GM12875 (cell line): ENCODE measurements at regions not wholly inside any gene's neighbourhood (a gene's known extent, or its start where the extent isn't known, plus 50 kb on each side); places are given as distances from the start of the nearest gene placed in this dataset.

Source experiments
- H3K4me3 ChIP-seq: one replicate; pipeline ENCODE4 v1.5.1; 2011; ENCODE audit warnings: low read depth, low read length, control low read depth
- CTCF ChIP-seq: IDR thresholded peaks from 2 replicates; pipeline ENCODE4 v1.5.1; 2011; ENCODE audit warnings: low read depth, mild to moderate bottlenecking, control low read depth, inconsistent platforms, low read length, moderate library complexity, borderline replicate concordance; ENCODE audit not compliant: insufficient read depth

DNA sequence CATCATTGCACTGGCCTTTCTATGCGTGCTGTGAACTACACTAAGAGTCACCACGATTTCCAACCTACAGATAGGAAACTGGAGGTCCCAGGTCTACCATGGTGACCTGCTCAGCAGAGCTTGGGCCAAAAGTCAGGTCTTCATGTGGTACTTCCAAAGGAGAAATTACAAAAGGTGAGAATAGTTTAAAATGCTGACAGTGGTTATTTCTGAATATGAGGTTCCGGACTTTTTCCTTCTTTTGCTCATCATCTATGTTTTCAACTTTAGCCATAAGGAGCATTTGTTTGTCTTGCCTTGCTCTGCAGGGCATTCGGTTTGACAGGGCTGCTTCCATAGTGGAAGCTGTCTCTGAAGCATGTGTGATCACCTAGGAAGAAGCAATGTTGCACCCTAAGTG lies 282.1 kb upstream of the IRX1 start:
- no peak overlapping the region for H3K4me3 ChIP-seq
- TF ChIP-seq CTCF = no peak

DNA sequence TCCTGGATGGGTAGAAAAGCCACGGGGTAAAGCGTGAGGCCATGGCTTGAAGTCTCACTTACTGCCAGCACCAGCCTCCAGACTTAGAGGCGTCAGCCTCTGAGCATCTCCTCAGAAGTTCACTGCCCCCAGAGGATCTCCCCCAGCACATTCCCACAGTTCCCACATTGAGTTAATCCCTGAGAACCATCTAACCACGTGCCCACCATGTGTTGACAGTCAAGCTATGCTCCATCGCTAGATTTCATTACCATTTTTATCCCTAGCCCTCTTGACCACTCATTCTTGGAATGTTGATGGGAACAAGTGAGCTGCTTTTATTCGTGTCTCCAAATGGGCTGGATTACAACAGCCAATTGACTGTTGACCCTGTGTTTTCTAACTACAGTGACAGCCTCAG lies 283.3 kb upstream of the IRX1 start:
- TF ChIP-seq CTCF = no peak

GRCh38 chr5:3311433-3311832 lies 284.2 kb upstream of the IRX1 start:
- TF ChIP-seq CTCF = no peak
- no peak overlapping the region for H3K4me3 ChIP-seq

More for the DNA sequence above, 283.3 kb upstream of the IRX1 start:
- no peak overlapping the region for H3K4me3 ChIP-seq

DNA sequence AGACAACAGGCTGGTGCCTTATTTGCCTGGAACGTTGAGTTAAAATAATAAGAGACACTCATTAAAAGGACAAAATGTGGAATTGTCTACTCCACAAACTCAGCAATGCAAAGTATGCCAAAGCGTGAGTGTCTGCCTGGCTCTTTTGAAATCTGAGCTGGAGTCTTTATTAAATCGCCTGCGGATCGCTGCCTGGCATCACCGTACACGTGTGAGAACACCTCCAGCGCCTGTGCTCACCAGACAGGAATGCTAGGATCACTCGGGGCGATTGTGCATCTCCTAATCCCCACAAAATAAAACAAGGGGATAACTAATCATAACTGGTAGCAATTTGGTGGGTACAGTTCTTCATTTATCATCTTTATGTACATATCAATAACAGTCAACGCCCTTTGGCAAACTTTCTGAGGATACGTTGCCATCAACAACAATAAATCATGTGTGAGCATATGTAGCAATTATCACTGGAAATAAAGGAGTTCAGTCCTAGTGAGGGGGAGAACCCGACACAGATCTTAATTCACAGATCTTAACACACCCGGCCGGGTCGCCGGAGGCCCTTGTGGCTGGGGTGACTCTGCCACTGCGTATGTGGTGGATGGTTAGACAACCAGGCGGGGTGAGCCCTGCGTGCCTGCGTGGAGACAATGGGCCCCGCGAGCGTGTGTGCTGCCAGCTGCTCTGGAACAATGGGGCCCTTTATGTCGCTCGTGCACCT lies 284.9 kb upstream of the IRX1 start:
- TF ChIP-seq CTCF = no peak
- no peak overlapping the region for H3K4me3 ChIP-seq

GRCh38 chr5:3309538-3309937 lies 286.1 kb upstream of the IRX1 start:
- TF ChIP-seq CTCF = no peak
- no peak overlapping the region for H3K4me3 ChIP-seq

- TF ChIP-seq CTCF = no peak
- no peak overlapping the region for H3K4me3 ChIP-seq
Observed at GRCh38 chr5:3307982-3308621, 287.5 kb upstream of the IRX1 start.

- TF ChIP-seq CTCF = no peak
- H3K4me3 ChIP-seq = no peak overlapping the region
Observed at GRCh38 chr5:3305432-3305831, 290.2 kb upstream of the IRX1 start.
